Upper lobe of right lung (tissue), 1 donor: ENCODE measurements at regions not wholly inside any gene's neighbourhood (a gene's known extent, or its start where the extent isn't known, plus 50 kb on each side); places are given as distances from the start of the nearest gene placed in this dataset.

ENCODE experiments used
- ATAC-seq: fragments of 200-7000 bp; cut with Tn5 transposase; one replicate; pipeline ENCODE4 v1.9.1; 2020; ENCODE audit warnings: mild to moderate bottlenecking, moderate library complexity
- DNase-seq: peaks from one replicate; pipeline ENCODE4 v3.0.0-alpha.2; 2020
- H3K27ac ChIP-seq: fragments of 200-600 bp; one replicate; pipeline ENCODE4 v1.8.0; 2022
- H3K27me3 ChIP-seq: fragments of 200-600 bp; one replicate; pipeline ENCODE4 v1.8.0; 2022; ENCODE audit warnings: mild to moderate bottlenecking
- H3K36me3 ChIP-seq: fragments of 200-600 bp; one replicate; pipeline ENCODE4 v1.8.0; 2022
- H3K4me1 ChIP-seq: fragments of 200-600 bp; one replicate; pipeline ENCODE4 v1.8.0; 2022
- H3K4me3 ChIP-seq: fragments of 200-600 bp; one replicate; pipeline ENCODE4 v1.8.0; 2022; ENCODE audit warnings: mild to moderate bottlenecking
- H3K9me3 ChIP-seq: fragments of 200-600 bp; one replicate; pipeline ENCODE4 v1.8.0; 2022
- intact Hi-C: fragments of 100-400 bp; cut with DNase I; formaldehyde crosslinking; loops from one replicate; pipeline ENCODE4 v1.11.0; 2022
- TF ChIP-seq, protein P1 (sequence below): fragments of 200-600 bp; IDR thresholded peaks from one replicate; pipeline ENCODE4 v1.8.0; 2022; ENCODE audit warnings: antibody characterized with exemption
- donor health status: DM: no; HTN: yes; CAD: no; lungs with severe emphysema.

DNA sequence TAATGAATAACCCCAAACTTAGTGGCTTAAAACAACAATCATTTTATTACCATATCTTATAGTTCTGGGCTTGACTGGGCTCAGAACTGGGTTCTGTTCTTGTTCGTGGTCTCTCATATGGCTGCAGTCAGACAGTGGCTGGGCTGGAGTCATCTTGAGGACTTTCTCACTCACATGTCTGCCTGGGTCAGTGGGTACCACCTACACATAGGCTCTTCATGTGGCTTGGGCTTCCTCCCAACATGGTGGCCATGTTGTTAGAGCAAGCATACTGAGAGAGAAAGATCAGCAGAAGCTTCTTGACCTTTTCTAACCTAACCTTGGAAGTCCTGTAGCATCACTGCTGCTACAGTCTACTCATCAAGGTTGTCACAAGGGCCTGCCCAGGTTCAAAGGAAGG, 158.6 kb upstream of the SDK2 start:
- TF ChIP-seq, protein P1, sequence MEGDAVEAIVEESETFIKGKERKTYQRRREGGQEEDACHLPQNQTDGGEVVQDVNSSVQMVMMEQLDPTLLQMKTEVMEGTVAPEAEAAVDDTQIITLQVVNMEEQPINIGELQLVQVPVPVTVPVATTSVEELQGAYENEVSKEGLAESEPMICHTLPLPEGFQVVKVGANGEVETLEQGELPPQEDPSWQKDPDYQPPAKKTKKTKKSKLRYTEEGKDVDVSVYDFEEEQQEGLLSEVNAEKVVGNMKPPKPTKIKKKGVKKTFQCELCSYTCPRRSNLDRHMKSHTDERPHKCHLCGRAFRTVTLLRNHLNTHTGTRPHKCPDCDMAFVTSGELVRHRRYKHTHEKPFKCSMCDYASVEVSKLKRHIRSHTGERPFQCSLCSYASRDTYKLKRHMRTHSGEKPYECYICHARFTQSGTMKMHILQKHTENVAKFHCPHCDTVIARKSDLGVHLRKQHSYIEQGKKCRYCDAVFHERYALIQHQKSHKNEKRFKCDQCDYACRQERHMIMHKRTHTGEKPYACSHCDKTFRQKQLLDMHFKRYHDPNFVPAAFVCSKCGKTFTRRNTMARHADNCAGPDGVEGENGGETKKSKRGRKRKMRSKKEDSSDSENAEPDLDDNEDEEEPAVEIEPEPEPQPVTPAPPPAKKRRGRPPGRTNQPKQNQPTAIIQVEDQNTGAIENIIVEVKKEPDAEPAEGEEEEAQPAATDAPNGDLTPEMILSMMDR: no peak
- H3K36me3 ChIP-seq: no peaks in the 10 kb centered on the region
- no peak for ATAC-seq
- H3K4me1 ChIP-seq: no peaks in the 10 kb centered on the region
- no peaks in the 10 kb centered on the region for H3K9me3 ChIP-seq
- no peak overlapping the region for H3K4me3 ChIP-seq
- H3K27me3 ChIP-seq: peaks cover 4% of the 10 kb centered on the region
- DNase-seq: no peak
- H3K27ac ChIP-seq: no peak overlapping the region
- intact Hi-C loops: no loop called here

DNA sequence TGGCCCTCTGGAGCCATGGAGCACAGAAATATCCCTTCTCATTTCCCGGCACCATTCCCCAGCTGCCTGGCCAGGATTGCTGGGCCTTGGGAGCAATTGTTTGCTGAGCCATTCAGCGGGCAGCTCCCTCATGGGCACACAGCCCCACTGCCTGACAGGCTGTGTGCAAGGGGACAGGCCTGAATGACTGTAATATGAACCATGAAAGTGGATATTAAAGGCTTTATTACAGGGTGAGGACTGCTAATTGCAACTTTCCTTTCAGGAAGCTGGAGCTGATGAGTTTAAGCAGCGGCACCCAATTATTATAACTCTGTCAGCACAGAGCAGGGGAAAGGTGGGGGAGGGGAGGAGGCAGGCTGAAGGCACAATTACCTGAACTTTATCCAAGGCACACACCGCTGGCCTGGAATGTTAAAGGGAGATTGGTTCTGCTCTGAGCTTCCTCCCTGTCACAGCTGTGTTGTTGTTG, 159.8 kb upstream of the SDK2 start:
- ATAC-seq (no peak), DNase-seq (no peak)
- no peaks in the 10 kb centered on the region for H3K4me1 ChIP-seq
- H3K36me3 ChIP-seq: no peaks in the 10 kb centered on the region
- no peak overlapping the region for H3K27ac ChIP-seq
- peaks cover 4% of the 10 kb centered on the region for H3K27me3 ChIP-seq
- H3K9me3 ChIP-seq: no peaks in the 10 kb centered on the region
- H3K4me3 ChIP-seq: no peak overlapping the region
- intact Hi-C loops: no loop called here
- TF ChIP-seq, protein P1: no peak

DNA sequence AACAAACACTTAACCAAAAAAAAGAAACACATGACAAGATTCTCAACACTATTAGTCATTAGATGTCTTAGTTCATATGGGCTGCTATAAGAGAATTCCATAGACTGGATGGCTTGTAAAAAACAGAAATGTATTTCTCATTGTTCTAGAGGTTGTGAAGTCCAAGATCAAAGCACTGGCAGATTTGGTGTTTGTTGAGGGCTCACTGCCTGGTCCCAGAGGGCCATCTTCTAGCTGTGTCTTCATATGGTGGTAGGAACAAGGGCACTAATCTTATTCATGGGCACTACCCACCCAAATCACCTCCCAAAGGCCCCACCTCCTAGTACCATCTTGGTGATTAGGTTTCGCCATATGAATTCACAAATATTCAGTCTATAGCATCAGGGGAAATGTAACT, 162.5 kb upstream of the SDK2 start:
- no peak overlapping the region for H3K27ac ChIP-seq
- intact Hi-C loops: no loop called here
- no peaks in the 10 kb centered on the region for H3K36me3 ChIP-seq
- peaks cover 4% of the 10 kb centered on the region for H3K27me3 ChIP-seq
- H3K9me3 ChIP-seq: no peaks in the 10 kb centered on the region
- H3K4me1 ChIP-seq: no peaks in the 10 kb centered on the region
- no peak for DNase-seq
- no peak overlapping the region for H3K4me3 ChIP-seq
- ATAC-seq: no peak
- TF ChIP-seq, protein P1: no peak

DNA sequence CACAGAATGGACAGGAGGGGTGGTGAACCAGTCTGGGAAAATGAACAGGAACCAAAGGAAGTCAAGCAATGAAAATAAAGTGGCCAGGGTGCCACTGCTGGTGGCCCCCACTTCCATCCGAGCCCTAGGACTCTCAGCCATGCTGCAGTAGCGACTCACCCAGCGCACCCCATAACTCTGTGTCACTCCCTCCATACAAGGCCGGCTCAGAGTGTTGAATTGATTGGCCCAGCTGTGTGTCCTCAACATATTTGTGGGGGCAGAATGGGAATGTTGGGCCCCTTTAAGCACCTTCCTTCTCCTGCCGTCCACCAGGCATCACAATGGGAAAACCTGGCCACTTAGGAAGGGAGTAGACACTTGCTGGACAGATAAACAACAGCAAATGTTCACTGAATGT, 169.0 kb upstream of the SDK2 start:
- Histone ChIP-seq H3K36me3 (no peaks in the 10 kb centered on the region), H3K27me3 (no peaks in the 10 kb centered on the region), H3K4me3 (no peak overlapping the region), H3K27ac (no peak overlapping the region), H3K9me3 (no peaks in the 10 kb centered on the region), H3K4me1 (no peaks in the 10 kb centered on the region)
- DNase-seq (no peak), ATAC-seq (no peak)
- intact Hi-C loops: no loop called here
- TF ChIP-seq, protein P1: no peak

DNA sequence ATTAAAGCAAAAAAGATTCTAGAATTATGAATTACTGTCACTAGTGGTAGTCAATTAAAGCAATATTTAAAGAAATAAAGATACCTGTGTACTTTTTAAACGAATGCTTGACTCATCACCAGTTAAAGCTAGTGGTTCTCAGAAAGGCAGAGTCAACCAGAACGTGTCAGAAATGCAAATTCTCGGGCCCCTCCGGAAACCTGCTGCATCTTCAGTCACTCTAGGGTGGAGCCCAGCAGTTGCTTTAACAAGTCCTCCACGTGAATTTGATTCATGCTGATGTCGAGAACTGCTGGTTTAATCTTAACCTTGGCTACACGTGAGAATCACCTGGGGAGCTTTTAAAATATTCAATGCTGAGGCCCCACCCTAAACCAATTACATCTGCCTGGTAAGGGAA, 169.8 kb upstream of the SDK2 start:
- intact Hi-C loops: no loop called here
- TF ChIP-seq, protein P1: no peak
- Histone ChIP-seq H3K4me3 (no peak overlapping the region), H3K27me3 (no peaks in the 10 kb centered on the region), H3K27ac (no peak overlapping the region), H3K36me3 (no peaks in the 10 kb centered on the region), H3K9me3 (no peaks in the 10 kb centered on the region), H3K4me1 (no peaks in the 10 kb centered on the region)
- no peak for DNase-seq
- no peak for ATAC-seq

DNA sequence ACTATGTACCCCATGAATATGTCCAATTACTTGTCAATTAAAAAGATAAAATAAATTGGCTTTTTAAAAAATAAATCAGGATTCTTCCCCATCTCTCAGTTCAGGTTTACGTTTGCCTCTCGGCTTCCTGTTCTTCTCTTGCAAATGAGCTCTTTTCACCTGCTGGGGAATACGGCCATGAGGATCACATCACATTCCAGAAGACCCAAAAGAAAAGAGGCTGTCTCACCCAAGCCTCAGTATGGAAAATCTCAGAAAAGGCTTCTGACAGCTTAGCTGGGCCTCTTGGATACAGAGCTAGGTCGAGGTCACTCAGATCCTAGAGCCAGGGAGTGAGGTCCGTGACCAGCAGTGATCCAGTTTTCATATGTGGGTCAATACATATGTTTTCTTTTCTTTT, 171.2 kb upstream of the SDK2 start:
- intact Hi-C loops: no loop called here
- H3K27me3 ChIP-seq: no peaks in the 10 kb centered on the region
- ATAC-seq (no peak), DNase-seq (no peak)
- no peaks in the 10 kb centered on the region for H3K36me3 ChIP-seq
- no peaks in the 10 kb centered on the region for H3K4me1 ChIP-seq
- H3K4me3 ChIP-seq: no peak overlapping the region
- TF ChIP-seq, protein P1: no peak
- H3K9me3 ChIP-seq: no peaks in the 10 kb centered on the region
- H3K27ac ChIP-seq: no peak overlapping the region
